A673 (cell line): ENCODE measurements at regions not wholly inside any gene's neighbourhood (a gene's known extent, or its start where the extent isn't known, plus 50 kb on each side); places are given as distances from the start of the nearest gene placed in this dataset.

ENCODE experiments used
- CTCF ChIP-seq: fragments of 300-800, 200-600 bp; sonication (generic); conservative IDR thresholded peaks from 2 replicates; pipeline ENCODE4 v1.5.1; 2017; ENCODE audit warnings: low read depth, mild to moderate bottlenecking, antibody characterized with exemption, low read length, moderate library complexity, mixed read lengths
- EZH2 ChIP-seq: fragments of 200-600 bp; sonication (generic); IDR thresholded peaks from 2 replicates; pipeline ENCODE4 v1.6.1; 2017; ENCODE audit warnings: borderline replicate concordance, low read depth, mild to moderate bottlenecking, mixed read lengths, antibody characterized with exemption, low read length; ENCODE audit not compliant: poor library complexity, severe bottlenecking

GRCh38 chr15:85859671-85860070 is 64.9 kb upstream of the KLHL25 start:
- TF ChIP-seq CTCF (no peak), EZH2 (no peak)
